HUES64 (cell line): ENCODE measurements at regions not wholly inside any gene's neighbourhood (a gene's known extent, or its start where the extent isn't known, plus 50 kb on each side); places are given as distances from the start of the nearest gene placed in this dataset.

Source experiments
- H3K27ac ChIP-seq: 2 replicates; pipeline ENCODE4 v1.7.0; 2013; ENCODE audit warnings: low read depth, low read length, inconsistent platforms
- H3K27me3 ChIP-seq: 2 replicates; pipeline ENCODE4 v1.6.1; 2013; ENCODE audit warnings: mild to moderate bottlenecking, low read length; ENCODE audit not compliant: insufficient read depth
- H3K36me3 ChIP-seq: 2 replicates; pipeline ENCODE4 v1.6.1; 2013; ENCODE audit warnings: mild to moderate bottlenecking, low read length; ENCODE audit not compliant: insufficient read depth
- H3K4me1 ChIP-seq: 2 replicates; pipeline ENCODE4 v1.6.1; 2013; ENCODE audit warnings: mild to moderate bottlenecking, low read length, moderate library complexity; ENCODE audit not compliant: insufficient read depth
- H3K4me3 ChIP-seq: 2 replicates; pipeline ENCODE4 v1.5.1; 2013; ENCODE audit warnings: mild to moderate bottlenecking, low read length, moderate library complexity
- H3K9ac ChIP-seq: 2 replicates; pipeline ENCODE4 v1.6.1; 2013; ENCODE audit warnings: mild to moderate bottlenecking, low read depth, low read length
- H3K9me3 ChIP-seq: 2 replicates; pipeline ENCODE4 v1.6.1; 2013; ENCODE audit warnings: low read depth, low read length; ENCODE audit not compliant: insufficient read depth
- WGBS: fragments of 150-250, 120-280 bp; methylation state at CpG from one replicate; pipeline ENCODE4 v1.1.7; 2013; ENCODE audit warnings: missing lambda C conversion rate; 5-methylcytosine and 5-hydroxymethylcytosine counted together

DNA sequence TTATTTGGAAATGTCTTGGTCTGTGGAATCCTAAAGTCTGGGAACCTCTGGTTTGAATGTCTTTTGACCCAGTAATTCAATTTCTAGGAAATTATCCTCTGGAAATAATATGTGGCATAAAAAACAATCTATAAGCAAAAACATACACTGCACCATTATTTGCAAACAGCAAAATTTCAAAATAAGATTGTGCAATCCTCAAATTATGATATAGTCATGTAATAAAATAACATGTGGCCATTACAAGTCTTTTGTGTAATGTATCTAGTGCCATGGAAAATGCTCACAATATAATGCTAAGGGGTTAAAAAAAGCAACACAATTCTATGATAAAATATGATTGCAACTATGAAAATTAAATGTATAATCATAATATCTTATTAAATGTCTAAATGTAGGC lies 312.9 kb upstream of the RUNX1 start:
- Histone ChIP-seq H3K4me3 (no peak overlapping the region), H3K36me3 (no peaks in the 10 kb centered on the region), H3K4me1 (peaks cover 7% of the 10 kb centered on the region; the same call in 1 of the 2 replicates), H3K9ac (no peak overlapping the region), H3K27ac (no peak overlapping the region), H3K27me3 (no peaks in the 10 kb centered on the region), H3K9me3 (no peaks in the 10 kb centered on the region)

- no peaks in the 10 kb centered on the region for H3K36me3 ChIP-seq
- no peak overlapping the region for H3K27ac ChIP-seq
- H3K4me1 ChIP-seq: no peaks in the 10 kb centered on the region
- H3K9me3 ChIP-seq: no peaks in the 10 kb centered on the region
- H3K4me3 ChIP-seq: no peak overlapping the region
- no peaks in the 10 kb centered on the region for H3K27me3 ChIP-seq
- 95% methylated on average over 6 of the region's 6 CpGs for whole genome bisulfite sequencing
- H3K9ac ChIP-seq: no peak overlapping the region
These were observed 311.9 kb upstream of the RUNX1 start for GRCh38 chr21:35360870-35361570.

DNA sequence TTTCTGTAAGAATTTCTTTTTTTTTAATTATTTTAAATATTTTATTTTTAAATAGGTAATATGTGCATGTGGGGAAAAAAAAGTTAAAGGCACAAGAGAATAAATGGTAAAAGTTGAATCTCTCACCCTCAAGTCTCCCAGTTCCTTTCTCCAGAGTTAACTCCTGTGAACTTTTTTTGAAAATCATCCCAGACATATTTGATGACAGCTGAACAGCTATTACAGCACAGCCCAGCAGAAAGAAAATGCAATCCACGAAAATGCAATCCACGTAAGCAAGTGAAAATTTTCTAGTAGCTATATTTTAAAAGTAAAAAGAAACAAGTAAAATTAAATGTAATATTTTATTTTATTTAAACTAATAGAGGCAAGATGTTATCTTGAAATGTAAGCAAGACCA lies 310.0 kb upstream of the RUNX1 start:
- no peaks in the 10 kb centered on the region for H3K9me3 ChIP-seq
- no CpG with 5 or more reads among the region's 2 CpGs for WGBS
- no peaks in the 10 kb centered on the region for H3K4me1 ChIP-seq
- no peak overlapping the region for H3K9ac ChIP-seq
- H3K27me3 ChIP-seq: no peaks in the 10 kb centered on the region
- H3K4me3 ChIP-seq: no peak overlapping the region
- no peaks in the 10 kb centered on the region for H3K36me3 ChIP-seq
- H3K27ac ChIP-seq: no peak overlapping the region

DNA sequence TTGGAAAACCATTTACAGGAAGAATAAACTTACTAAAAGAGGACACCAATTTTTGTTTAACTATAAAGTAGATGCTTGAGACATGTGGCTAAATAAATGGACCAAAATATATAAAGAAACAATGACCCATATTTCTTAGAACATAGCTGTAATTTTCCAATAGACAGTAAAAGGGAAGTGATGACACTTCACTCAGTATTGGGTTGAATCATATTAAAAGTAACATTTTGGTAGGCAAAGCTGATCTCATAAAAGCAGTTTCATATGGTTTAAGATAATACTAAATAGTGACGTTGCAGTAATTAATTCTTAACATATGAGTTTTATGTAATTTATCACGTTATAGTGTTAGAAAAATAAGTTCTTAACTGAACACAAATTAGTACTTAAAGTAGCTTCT lies 308.9 kb upstream of the RUNX1 start:
- WGBS: no CpG with 5 or more reads among the region's 2 CpGs
- no peaks in the 10 kb centered on the region for H3K27me3 ChIP-seq
- no peak overlapping the region for H3K27ac ChIP-seq
- H3K9ac ChIP-seq: no peak overlapping the region
- H3K4me3 ChIP-seq: no peak overlapping the region
- no peaks in the 10 kb centered on the region for H3K9me3 ChIP-seq
- H3K36me3 ChIP-seq: no peaks in the 10 kb centered on the region
- H3K4me1 ChIP-seq: no peaks in the 10 kb centered on the region

DNA sequence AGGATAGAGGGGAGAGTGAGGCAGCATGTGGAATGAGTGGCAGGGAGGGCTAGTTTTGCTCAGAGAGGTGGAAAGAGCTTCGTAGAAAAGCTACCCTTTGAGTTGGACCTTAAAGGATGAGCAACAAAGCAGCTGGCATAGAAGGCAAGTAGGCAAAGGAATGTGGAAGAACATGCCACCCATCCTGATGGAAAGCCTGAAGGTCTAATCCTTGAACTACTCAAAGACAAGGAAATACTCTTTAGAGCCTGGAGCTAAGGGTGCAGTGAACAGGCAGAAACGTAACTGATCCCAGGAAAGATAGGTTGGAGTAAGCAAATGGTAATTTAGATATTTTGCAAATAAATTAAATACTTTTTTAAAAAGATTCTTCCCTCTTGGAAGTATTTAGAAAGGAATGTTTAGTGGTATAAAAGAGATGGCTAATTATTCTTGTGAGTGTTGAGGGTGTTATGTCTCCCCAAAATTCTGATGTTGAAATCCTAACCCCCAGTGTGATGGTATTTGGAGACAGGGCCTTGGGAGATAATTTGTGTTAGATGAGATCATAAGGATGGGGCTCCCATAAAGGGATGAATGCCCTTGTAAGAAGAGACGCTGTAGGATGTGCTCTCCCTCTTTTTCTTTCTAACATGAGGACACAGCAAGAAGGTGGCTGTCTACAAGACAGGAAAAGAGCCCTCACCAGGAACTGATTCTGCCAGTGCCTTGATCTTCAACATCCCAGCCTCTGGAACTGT lies 308.1 kb upstream of the RUNX1 start:
- 93% methylated on average over 3 of the region's 3 CpGs for WGBS
- no peaks in the 10 kb centered on the region for H3K27me3 ChIP-seq
- H3K27ac ChIP-seq: no peak overlapping the region
- no peaks in the 10 kb centered on the region for H3K4me1 ChIP-seq
- H3K9me3 ChIP-seq: no peaks in the 10 kb centered on the region
- H3K4me3 ChIP-seq: no peak overlapping the region
- no peak overlapping the region for H3K9ac ChIP-seq
- no peaks in the 10 kb centered on the region for H3K36me3 ChIP-seq

DNA sequence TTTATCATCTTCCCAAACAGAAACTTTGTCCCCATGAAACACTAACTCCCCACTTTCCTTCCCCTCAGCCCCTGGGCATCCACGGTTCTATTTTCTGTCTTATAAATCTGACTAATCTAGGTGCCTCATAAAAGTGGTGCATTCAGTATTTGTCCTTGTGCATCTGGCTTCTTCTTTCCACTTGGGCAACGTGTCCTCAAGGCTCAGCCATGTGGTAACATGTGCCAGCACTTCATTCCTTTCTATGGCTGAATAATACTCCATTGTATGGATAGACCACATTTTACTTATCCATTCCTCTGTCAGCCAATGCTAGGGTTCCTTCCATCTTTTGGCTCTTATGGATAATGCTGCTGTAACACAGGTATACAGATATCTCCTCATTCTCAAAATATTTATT lies 305.0 kb upstream of the RUNX1 start:
- H3K27me3 ChIP-seq: no peaks in the 10 kb centered on the region
- no peaks in the 10 kb centered on the region for H3K9me3 ChIP-seq
- no peak overlapping the region for H3K4me3 ChIP-seq
- no peaks in the 10 kb centered on the region for H3K36me3 ChIP-seq
- no peak overlapping the region for H3K27ac ChIP-seq
- no peak overlapping the region for H3K9ac ChIP-seq
- WGBS: 96% methylated on average over 2 of the region's 2 CpGs
- no peaks in the 10 kb centered on the region for H3K4me1 ChIP-seq

GRCh38 chr21:35352793-35353192 lies 303.7 kb upstream of the RUNX1 start:
- Histone ChIP-seq H3K27me3 (no peaks in the 10 kb centered on the region), H3K9me3 (no peaks in the 10 kb centered on the region), H3K4me1 (no peaks in the 10 kb centered on the region), H3K27ac (no peak overlapping the region), H3K36me3 (no peaks in the 10 kb centered on the region), H3K9ac (no peak overlapping the region), H3K4me3 (no peak overlapping the region)
- WGBS: 95% methylated on average over 7 of the region's 7 CpGs

- WGBS: 93% methylated on average over 4 of the region's 4 CpGs
- H3K9me3 ChIP-seq: no peaks in the 10 kb centered on the region
- H3K4me1 ChIP-seq: no peaks in the 10 kb centered on the region
- no peaks in the 10 kb centered on the region for H3K27me3 ChIP-seq
- no peak overlapping the region for H3K27ac ChIP-seq
- no peaks in the 10 kb centered on the region for H3K36me3 ChIP-seq
- H3K4me3 ChIP-seq: no peak overlapping the region
- no peak overlapping the region for H3K9ac ChIP-seq
These were observed 303.1 kb upstream of the RUNX1 start for GRCh38 chr21:35352066-35352770.

DNA sequence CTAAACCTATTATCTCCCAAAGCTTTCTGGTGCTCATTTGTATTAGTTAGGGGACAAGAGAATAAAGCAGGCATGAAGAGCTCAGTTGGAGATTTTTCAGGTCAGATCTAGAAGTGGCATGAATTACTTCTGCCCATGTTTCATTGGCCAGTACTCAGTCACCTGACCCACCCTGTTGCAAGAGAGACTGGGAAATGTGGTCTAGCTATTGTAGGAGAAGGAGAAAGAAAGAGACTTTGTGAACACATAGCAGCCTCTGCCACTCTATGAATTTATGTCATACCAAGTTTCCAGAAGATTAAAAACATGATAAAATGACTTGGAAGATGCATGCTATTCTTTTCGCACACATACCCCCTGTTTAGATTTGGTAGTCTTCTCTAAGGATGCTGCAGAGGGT lies 302.3 kb upstream of the RUNX1 start:
- H3K4me1 ChIP-seq: no peaks in the 10 kb centered on the region
- no CpG with 5 or more reads among the region's 1 CpG for WGBS
- no peaks in the 10 kb centered on the region for H3K36me3 ChIP-seq
- no peaks in the 10 kb centered on the region for H3K27me3 ChIP-seq
- H3K27ac ChIP-seq: no peak overlapping the region
- H3K9me3 ChIP-seq: no peaks in the 10 kb centered on the region
- H3K4me3 ChIP-seq: no peak overlapping the region
- no peak overlapping the region for H3K9ac ChIP-seq

DNA sequence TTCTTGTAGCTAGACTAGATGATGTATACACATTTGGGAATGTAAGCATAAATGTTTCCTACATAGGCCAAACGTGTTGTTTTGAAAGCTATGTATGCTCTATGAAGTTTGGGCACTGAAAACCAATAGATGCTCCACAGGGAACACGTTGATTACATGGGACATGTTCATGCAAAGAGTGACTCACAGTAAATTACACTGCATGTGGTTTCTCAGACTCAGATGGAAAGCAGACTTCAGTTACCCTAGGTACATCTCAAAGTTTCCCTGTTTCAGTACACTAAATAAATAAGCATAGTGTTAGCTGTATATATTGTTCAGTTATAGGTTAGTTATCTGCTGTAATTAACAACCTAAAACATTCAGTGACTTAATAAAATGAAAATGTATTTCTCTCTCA lies 301.9 kb upstream of the RUNX1 start:
- no peaks in the 10 kb centered on the region for H3K9me3 ChIP-seq
- H3K4me3 ChIP-seq: no peak overlapping the region
- H3K4me1 ChIP-seq: no peaks in the 10 kb centered on the region
- no peaks in the 10 kb centered on the region for H3K36me3 ChIP-seq
- 86% methylated on average over 2 of the region's 2 CpGs for WGBS
- no peaks in the 10 kb centered on the region for H3K27me3 ChIP-seq
- no peak overlapping the region for H3K9ac ChIP-seq
- H3K27ac ChIP-seq: no peak overlapping the region

DNA sequence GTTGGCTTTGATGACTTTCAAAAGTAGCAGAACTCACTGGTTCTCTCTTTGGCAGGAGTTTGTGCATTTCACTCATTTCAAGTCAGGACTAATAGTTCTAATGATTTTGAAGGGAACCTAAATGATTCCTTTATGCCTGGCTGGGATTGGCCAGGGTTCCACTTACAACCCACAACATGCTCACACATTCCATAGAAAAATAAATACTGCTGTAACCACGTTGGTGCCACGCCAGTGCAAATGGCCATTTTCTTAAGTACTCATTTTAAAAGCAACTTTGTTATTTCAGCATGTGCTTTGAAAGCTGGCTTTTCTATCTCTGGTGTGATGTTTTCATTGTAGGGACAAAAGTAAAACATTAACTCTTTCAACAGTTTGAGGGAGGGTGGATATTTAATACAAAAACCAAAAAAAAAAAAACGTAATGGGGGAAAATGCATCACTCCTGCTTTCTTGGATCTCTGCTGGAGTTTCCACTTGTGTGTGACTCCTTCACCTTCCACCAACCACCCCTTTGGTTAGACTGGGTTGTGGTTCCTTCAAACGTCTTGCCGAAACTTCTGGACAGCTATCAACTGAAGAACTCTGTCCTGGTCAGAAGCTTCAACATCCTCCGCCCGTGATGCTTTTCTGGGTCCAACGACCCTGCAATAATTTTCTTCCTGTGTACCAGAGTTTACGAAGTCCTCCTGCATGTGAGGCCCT lies 300.4 kb upstream of the RUNX1 start:
- Histone ChIP-seq H3K4me1 (no peaks in the 10 kb centered on the region), H3K9me3 (no peaks in the 10 kb centered on the region), H3K36me3 (no peaks in the 10 kb centered on the region), H3K27me3 (no peaks in the 10 kb centered on the region), H3K27ac (no peak overlapping the region), H3K4me3 (no peak overlapping the region), H3K9ac (no peak overlapping the region)
- WGBS: 95% methylated on average over 8 of the region's 9 CpGs
